HG02970 (cell line): ENCODE measurements at regions not wholly inside any gene's neighbourhood (a gene's known extent, or its start where the extent isn't known, plus 50 kb on each side); places are given as distances from the start of the nearest gene placed in this dataset.

Source experiments
- ATAC-seq: cut with Tn5 transposase; IDR thresholded peaks from one replicate; pipeline ENCODE4 v1.9.1; 2021; ENCODE audit warnings: mild to moderate bottlenecking, moderate library complexity, moderate number of reproducible peaks; ENCODE audit not compliant: unreplicated experiment, low FRiP score

DNA sequence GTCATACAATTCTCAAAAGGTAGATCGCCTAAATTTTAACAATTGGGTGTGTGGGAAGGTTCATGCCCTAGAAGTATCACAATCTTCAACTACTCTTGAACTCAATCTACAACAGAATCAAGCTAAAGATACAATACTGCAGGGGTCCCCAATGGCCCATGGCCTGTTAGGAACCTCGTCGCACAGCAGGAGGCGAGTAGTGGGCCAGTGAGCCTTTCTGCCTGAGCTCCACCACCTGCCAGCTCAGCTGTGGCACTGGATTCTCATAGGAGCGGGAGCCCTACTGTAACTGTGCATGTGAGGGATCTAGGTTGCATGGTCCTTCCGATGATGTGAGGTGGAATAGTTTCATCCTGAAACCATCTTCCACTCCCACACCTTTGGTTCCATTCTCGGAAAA lies 230.6 kb downstream of the KLF12 start:
- ATAC-seq: no peak

DNA sequence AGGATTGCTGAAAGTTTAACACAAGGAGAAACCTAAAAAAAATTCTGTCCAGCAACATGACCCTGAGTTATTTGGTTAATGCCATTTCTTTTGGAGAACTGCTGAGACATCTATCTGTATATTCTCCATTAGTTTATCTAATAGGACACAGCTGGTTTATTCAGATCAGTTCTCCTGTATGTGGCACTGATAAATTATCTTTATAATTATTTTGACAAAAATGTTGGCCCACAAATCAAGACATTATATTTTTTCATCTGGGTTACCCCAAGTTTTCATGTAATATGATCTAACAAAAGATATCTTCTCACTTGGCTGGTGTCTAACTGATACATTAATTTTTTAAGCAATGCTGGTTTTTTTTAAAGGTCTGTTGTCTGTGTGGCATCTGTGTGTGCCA lies 231.4 kb downstream of the KLF12 start:
- ATAC-seq: no peak

DNA sequence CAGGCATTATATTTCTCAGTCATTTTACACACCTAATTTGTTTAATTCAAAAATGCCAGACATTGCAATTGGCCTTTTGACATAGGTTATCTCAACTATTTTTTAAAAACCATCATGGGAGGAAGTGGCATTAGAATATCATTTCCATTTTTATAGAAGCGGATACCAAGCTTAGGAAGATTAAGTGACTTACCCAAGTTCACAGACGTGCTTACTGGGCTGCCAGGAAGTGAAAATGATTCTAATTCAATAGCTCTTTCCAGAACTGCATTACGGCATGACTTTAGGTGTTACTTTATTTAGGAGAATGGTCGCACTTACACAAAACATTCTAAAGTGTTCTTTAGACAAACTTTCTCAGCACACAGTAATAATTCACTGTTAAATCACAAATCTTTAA lies 231.9 kb downstream of the KLF12 start:
- no peak for ATAC-seq

- no peak for ATAC-seq
Measured at GRCh38 chr13:73901324-73902068, 232.7 kb downstream of the KLF12 start.

DNA sequence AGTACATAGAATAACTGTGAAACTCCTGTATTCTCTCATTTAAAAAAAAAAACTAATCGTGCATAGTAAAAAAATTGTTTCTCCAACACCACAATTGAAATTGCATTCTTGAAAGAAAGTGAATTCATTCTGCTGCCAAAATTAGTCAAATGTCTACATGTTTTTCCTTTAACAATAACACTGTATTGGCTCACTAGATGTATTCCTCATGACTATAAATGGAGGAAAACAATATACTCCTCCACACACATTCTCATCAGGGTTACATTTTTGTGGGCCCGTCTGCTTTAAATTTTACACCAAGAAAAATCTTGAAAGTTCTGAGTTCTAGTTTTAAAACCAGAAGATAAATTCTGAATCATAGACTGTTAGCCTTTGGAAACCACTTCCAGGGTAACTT lies 233.6 kb downstream of the KLF12 start:
- ATAC-seq: no peak

DNA sequence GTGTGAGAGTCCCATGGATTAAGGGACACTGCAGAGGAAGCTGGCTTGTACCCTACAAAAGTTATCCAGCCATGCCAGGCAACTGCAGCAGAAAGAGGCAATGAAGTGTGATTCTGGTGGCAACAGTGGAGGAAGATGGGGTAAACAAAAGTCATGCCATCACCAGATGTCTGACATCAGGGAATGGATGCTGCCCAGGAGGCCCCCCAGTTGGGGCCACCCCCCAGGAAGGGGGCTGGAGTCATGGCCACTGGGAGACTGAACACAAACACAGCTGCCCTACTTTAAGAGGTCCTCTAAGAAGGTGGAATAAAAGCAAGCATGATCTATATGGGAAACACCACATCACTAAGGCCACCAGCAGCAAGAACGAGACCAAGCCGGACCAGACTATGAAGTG lies 235.3 kb downstream of the KLF12 start:
- no peak for ATAC-seq

DNA sequence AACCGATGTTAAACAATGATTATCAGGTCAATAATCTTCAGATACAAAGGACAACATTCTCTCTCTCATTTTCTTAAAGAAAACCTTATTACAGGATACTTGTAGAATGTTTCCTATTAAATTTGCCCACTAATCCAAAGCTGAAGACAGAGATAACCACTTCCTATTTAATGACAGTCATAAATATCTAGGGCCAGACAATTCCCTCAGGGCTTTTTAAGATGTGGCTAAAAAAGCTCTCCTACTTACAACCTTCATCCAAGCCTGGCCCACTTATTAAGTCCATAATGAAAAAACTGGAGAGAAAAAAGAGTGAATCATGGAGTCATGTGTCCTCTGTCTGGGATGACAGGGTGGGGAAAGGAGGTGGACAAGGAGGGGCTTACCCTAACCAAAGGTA lies 235.9 kb downstream of the KLF12 start:
- no peak for ATAC-seq

GRCh38 chr13:73894995-73895571 lies 239.1 kb downstream of the KLF12 start:
- no peak for ATAC-seq

GRCh38 chr13:73893833-73894232 lies 240.4 kb downstream of the KLF12 start:
- ATAC-seq: no peak

- no peak for ATAC-seq
Measured at GRCh38 chr13:73891805-73892204, 242.4 kb downstream of the KLF12 start.

DNA sequence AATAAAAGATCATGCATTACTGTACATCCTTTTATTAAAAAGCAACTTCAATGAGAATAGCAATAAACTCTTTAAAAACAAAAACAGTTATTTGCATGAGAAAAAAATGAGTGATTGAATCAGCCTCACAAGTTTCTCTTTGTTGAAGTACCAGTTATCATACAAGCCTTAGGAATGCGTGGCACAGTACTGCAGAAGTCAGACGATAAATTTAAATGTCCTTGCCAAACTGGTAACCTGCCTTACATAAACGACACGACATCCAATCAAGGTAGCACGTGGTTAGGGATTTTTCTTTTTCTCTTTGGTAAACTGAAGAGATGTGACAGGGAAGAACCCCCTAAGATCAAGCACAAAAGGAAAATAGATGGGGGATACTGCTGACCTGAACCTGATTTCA lies 251.0 kb downstream of the KLF12 start:
- no peak for ATAC-seq

- no peak for ATAC-seq
Measured at GRCh38 chr13:73880365-73880764, 253.8 kb downstream of the KLF12 start.

DNA sequence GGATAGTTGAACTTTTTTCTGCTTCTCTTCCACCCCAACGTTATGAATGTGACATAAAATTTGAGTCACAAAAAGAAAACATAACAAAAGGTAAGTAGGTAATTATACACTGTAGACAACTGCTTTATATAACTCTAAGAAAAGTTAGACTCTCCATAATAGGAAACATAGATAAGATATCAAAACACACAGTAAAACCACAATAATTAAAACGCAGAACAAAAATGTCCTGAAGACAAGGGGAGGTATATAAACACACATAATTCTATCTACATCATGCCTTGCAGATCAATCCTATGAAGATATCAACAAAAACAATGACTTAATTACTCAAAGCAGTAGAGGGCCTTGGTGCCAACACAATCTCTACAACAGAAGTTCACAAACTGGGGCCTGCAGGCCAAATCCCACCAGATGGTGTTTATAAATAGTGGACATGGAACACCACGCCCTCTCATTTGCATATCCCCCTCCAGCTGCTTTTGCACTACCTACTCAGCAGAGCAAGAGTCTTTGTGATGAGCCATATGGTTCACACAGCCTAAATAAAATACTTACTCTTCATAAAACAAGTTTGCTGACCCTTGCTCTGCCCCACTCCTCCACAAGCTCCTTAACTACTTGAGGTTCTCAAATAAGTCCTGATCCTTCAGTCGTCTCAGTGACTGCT lies 254.7 kb downstream of the KLF12 start:
- ATAC-seq: no peak

DNA sequence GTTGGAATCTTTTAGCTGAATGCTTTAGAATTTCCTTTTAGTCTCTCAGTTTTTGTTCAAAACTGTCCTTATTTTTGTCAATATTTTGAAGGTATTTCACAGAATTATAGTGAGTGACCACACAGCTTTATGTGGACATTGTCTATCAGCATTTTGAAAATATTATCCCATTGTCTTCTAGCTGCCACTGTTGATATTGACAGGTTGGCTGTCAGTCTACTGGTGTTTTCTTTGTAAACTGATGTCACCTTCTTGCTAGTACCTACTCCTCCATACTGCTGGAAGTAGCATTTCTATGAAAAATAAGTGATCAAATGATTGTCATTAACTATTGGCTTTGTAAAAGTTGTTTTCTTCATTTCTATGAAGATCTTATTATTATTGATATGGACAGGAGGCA lies 256.8 kb downstream of the KLF12 start:
- ATAC-seq: no peak

- ATAC-seq: no peak
Measured at GRCh38 chr13:73876323-73876722, 257.9 kb downstream of the KLF12 start.

GRCh38 chr13:73873940-73874830 lies 260.0 kb downstream of the KLF12 start:
- ATAC-seq: no peak

- ATAC-seq: no peak
Measured at GRCh38 chr13:73872397-73872796, 261.8 kb downstream of the KLF12 start.

DNA sequence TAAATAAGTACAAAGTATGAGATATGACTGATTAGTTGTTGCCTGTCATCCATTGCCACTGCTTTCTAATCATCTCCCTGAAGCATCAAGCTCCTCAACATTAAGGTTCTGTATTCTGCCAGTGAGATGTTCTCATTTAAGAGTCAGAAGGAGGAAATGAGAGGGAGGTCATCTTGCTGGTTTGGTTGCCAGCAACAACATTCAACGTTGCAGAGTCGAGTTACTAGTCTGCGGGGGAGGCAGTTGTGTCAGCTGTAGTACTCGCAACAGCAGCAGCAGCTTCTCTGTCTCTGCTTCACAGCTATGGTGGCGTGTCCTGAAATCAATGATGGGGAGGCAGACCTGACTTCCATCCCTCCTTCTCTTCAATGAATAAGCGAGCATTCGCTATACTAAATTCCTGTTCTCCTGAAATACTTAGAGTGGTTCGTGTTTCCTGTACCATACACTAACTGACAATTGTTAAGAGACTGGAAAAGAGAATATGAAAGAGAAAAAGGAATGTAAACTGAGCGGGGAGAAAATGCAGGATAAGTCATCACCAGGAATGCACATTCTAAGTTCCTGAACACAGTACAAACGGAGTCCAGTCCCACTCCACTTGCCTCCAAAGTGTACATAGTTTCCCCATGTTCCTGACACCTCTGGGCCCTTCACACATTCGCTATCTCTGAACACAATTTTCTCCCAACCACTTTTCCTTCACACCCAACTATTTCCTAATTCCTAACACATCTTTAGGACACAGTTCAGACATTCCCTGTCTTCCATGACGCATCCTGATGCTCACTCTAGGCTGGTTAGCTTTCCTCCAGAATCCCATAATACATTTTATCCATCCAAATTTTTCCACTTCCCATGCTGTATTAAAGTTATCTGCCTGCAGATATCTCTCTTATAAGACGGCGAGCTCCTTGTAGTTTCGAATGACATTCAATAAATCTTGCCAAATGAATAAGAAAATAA lies 263.0 kb downstream of the KLF12 start:
- ATAC-seq: no peak

DNA sequence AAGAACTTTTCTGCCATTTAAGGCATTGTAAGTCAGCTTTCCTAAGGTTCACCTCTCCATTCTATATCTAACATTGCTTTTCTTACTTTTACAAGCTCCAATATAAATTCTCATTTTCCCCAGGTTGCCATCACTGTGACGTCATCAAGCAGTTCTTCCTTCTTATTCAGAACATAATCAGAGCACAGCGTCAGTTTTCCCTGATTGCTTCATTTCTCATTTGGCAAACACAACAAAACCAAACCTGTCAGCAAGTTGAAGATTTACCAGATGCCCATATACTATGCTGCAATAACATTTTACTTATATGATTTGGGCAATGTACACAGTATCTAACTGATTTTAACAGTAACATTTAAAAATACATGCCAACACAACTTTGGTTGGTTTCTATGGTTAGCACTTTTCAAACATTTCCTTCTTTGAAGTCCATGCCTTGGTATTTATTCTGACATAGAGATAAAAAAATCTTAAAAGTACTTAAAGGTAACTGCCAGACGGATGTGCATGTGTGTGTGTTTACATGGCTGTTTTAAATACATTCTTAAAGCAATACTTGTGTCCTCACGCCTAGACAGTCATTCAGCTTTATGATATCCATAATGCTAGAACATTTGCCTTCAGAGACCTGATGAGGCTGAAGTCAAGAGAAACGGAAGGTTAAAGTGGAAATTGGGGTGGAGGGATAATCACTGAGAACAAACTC lies 264.0 kb downstream of the KLF12 start:
- ATAC-seq: no peak
